ENCODE measurements at regions not wholly inside any gene's neighbourhood (a gene's known extent, or its start where the extent isn't known, plus 50 kb on each side); places are given as distances from the start of the nearest gene placed in this dataset.

GRCh38 chr13:105414639-105415038, 1120.8 kb downstream of the EFNB2 start:
- TF ChIP-seq ZNF274 (IDR thresholded peaks at IDR 0.05; ENCODE audit: low read depth, low read length) (no peak), YY1 (IDR thresholded peaks at IDR 0.05; ENCODE audit: insufficient read depth, insufficient read length) (no peak)
